ENCODE measurements at regions not wholly inside any gene's neighbourhood (a gene's known extent, or its start where the extent isn't known, plus 50 kb on each side); places are given as distances from the start of the nearest gene placed in this dataset.

GRCh38 chr13:50128428-50128931 is 113.2 kb downstream of the KCNRG start:
- TF ChIP-seq EZH2 (IDR thresholded peaks at IDR 0.05; ENCODE audit: borderline replicate concordance, low read depth, low read length, poor library complexity, severe bottlenecking) (no peak), CTCF (conservative IDR thresholded peaks at IDR 0.05; ENCODE audit: low read depth, low read length) (no peak)
